ENCODE measurements at regions not wholly inside any gene's neighbourhood (a gene's known extent, or its start where the extent isn't known, plus 50 kb on each side); places are given as distances from the start of the nearest gene placed in this dataset.

DNA sequence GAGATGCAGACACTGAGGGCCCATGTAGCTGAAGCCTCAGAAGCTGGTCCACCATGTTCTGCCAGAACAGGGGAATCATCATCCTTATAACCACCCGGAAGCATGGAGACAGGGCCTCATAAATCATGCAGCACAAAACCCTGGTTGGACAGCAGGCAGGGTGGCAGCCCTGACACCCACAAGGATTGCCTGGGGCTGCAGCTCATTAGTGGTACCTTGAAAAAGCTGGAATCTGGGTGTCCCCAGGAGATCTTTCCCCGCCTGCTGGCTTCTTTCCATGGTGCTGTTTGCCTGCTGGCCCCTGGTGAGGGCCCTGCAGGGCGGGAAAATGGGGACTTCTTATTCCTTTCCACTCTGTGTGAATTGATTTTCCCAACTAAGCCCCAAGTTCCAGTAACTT, 50.6 kb upstream of the GGTLC1 start:
- DNase-seq = no peak
- TF ChIP-seq, protein P1, sequence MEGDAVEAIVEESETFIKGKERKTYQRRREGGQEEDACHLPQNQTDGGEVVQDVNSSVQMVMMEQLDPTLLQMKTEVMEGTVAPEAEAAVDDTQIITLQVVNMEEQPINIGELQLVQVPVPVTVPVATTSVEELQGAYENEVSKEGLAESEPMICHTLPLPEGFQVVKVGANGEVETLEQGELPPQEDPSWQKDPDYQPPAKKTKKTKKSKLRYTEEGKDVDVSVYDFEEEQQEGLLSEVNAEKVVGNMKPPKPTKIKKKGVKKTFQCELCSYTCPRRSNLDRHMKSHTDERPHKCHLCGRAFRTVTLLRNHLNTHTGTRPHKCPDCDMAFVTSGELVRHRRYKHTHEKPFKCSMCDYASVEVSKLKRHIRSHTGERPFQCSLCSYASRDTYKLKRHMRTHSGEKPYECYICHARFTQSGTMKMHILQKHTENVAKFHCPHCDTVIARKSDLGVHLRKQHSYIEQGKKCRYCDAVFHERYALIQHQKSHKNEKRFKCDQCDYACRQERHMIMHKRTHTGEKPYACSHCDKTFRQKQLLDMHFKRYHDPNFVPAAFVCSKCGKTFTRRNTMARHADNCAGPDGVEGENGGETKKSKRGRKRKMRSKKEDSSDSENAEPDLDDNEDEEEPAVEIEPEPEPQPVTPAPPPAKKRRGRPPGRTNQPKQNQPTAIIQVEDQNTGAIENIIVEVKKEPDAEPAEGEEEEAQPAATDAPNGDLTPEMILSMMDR (IDR thresholded peaks at IDR 0.05) = no peak
- no peaks in the 10 kb centered on the region for H3K36me3 ChIP-seq
- intact Hi-C loops (cut with DNase I) = no loop called here
- no peaks in the 10 kb centered on the region for H3K9me3 ChIP-seq
- H3K27me3 ChIP-seq (ENCODE audit: low read depth) = no peaks in the 10 kb centered on the region
- H3K4me3 ChIP-seq = no peak overlapping the region
- no peak overlapping the region for H3K27ac ChIP-seq
- H3K4me1 ChIP-seq = no peaks in the 10 kb centered on the region
- ATAC-seq = no peak
